H1 (cell line): ENCODE measurements at regions not wholly inside any gene's neighbourhood (a gene's known extent, or its start where the extent isn't known, plus 50 kb on each side); places are given as distances from the start of the nearest gene placed in this dataset.

ENCODE experiments used
- POLR2A ChIP-seq, 2 experiments: IDR thresholded peaks; 1 replicate in 1 of 2; 2 replicates in 1 of 2; pipeline ENCODE4 v1.6.1; 2011; ENCODE audit warnings: low read depth in 2 of 2, low read length in 2 of 2, mild to moderate bottlenecking in 2 of 2; ENCODE audit errors: control extremely low read depth in 1 of 2
- TF ChIP-seq, protein P1 (sequence below): IDR thresholded peaks from 2 replicates; pipeline ENCODE4 v1.6.1; 2012; ENCODE audit warnings: low read length, inconsistent platforms

DNA sequence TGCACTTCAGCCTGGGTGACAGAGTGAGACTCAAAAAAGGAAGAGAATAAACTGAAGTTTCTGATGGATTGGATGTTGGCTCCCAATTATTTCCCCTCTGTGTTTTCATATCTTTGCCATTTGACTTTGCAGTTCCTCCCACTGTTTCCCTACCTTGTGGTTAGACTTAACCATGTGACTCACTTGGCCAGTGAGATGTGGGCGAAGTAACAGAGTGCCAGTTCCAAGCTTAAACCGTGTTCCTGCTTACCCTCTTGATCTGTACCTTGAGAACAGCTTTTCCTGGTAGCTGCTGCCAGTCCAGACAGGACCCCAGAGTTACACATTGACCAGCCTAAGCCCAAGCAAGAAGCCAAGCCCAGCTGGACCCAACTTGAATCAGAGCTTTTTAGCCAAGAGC is 323.4 kb downstream of the LTN1 start:
- no peak for TF ChIP-seq POLR2A (IDR thresholded peaks at IDR 0.05; ENCODE audit: control extremely low read depth in 1 of 2, low read depth in 2 of 2, low read length in 2 of 2)
- TF ChIP-seq, protein P1, sequence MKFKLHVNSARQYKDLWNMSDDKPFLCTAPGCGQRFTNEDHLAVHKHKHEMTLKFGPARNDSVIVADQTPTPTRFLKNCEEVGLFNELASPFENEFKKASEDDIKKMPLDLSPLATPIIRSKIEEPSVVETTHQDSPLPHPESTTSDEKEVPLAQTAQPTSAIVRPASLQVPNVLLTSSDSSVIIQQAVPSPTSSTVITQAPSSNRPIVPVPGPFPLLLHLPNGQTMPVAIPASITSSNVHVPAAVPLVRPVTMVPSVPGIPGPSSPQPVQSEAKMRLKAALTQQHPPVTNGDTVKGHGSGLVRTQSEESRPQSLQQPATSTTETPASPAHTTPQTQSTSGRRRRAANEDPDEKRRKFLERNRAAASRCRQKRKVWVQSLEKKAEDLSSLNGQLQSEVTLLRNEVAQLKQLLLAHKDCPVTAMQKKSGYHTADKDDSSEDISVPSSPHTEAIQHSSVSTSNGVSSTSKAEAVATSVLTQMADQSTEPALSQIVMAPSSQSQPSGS: no peak
